HG03103 (cell line): ENCODE measurements at regions not wholly inside any gene's neighbourhood (a gene's known extent, or its start where the extent isn't known, plus 50 kb on each side); places are given as distances from the start of the nearest gene placed in this dataset.
A peak's percentile ranks its signal among the peaks of the same experiment; 100 is the strongest.

Source experiments
- ATAC-seq: cut with Tn5 transposase; IDR thresholded peaks from one replicate; pipeline ENCODE4 v1.9.1; 2021; ENCODE audit warnings: low read depth; ENCODE audit not compliant: unreplicated experiment

GRCh38 chr5:88144219-88145001 is 124.2 kb downstream of the TMEM161B start:
- ATAC-seq = no peak

- ATAC-seq = no peak
Measured at GRCh38 chr5:88143693-88144218, 124.9 kb downstream of the TMEM161B start.

- ATAC-seq = no peak
Measured at GRCh38 chr5:88142886-88143692, 125.6 kb downstream of the TMEM161B start.

GRCh38 chr5:88142636-88142885 is 126.1 kb downstream of the TMEM161B start:
- ATAC-seq = no peak

- ATAC-seq = peak; percentile 97
Measured at GRCh38 chr5:88140856-88141752, 127.5 kb downstream of the TMEM161B start.

- no peak for ATAC-seq
Measured at GRCh38 chr5:88140396-88140855, 128.2 kb downstream of the TMEM161B start.

GRCh38 chr5:88130211-88130815 is 138.3 kb downstream of the TMEM161B start:
- ATAC-seq = no peak

GRCh38 chr5:88128813-88129212 is 139.8 kb downstream of the TMEM161B start:
- ATAC-seq = no peak

- no peak for ATAC-seq
Measured at GRCh38 chr5:88119535-88120125, 149.0 kb downstream of the TMEM161B start.

GRCh38 chr5:88118179-88118578 is 150.5 kb downstream of the TMEM161B start:
- ATAC-seq = no peak

GRCh38 chr5:88117546-88117945 is 151.1 kb downstream of the TMEM161B start:
- no peak for ATAC-seq

- no peak for ATAC-seq
Measured at GRCh38 chr5:88116396-88116795, 152.2 kb downstream of the TMEM161B start.

GRCh38 chr5:88115211-88115610 is 153.4 kb downstream of the TMEM161B start:
- no peak for ATAC-seq

GRCh38 chr5:88113429-88113828 is 155.2 kb downstream of the TMEM161B start:
- ATAC-seq = no peak

GRCh38 chr5:88109818-88110217 is 158.8 kb downstream of the TMEM161B start:
- ATAC-seq = no peak

- no peak for ATAC-seq
Measured at GRCh38 chr5:88108490-88109279, 160.0 kb downstream of the TMEM161B start.

GRCh38 chr5:88094906-88095496 is 173.6 kb downstream of the TMEM161B start:
- ATAC-seq = no peak

- no peak for ATAC-seq
Measured at GRCh38 chr5:88094403-88094802, 174.2 kb downstream of the TMEM161B start.

GRCh38 chr5:88093765-88094164 is 174.9 kb downstream of the TMEM161B start:
- no peak for ATAC-seq
